Lung microvascular endothelial cell (primary cell): ENCODE measurements at regions not wholly inside any gene's neighbourhood (a gene's known extent, or its start where the extent isn't known, plus 50 kb on each side); places are given as distances from the start of the nearest gene placed in this dataset.
"Not testable (repeated sequence)": the region's sequence is repeated elsewhere in the genome, so short reads cannot be mapped to it uniquely, and the experiment has no call there.

ENCODE experiments used
- DNase-seq, 2 donors: peaks; one replicate each; pipeline versions ENCODE4 v3.0.0 to v3.0.0-alpha.2; 2010; ENCODE audit warnings: low read depth in 2 of 2

GRCh38 chr13:21228738-21229137 lies 52.3 kb downstream of the MRPL57 start:
- no peak for DNase-seq

GRCh38 chr13:21229241-21230024 lies 53.0 kb downstream of the MRPL57 start:
- DNase-seq, result no peak

GRCh38 chr13:21230516-21230915 lies 54.1 kb downstream of the MRPL57 start:
- no peak for DNase-seq

GRCh38 chr13:21231426-21231940 lies 55.0 kb downstream of the MRPL57 start:
- no peak for DNase-seq

- DNase-seq, result no peak
Observed at GRCh38 chr13:21232196-21232595, 55.7 kb downstream of the MRPL57 start.

- DNase-seq, result no peak
Observed at GRCh38 chr13:21232599-21232998, 56.1 kb downstream of the MRPL57 start.

- no peak for DNase-seq
Observed at GRCh38 chr13:21233086-21233485, 56.6 kb downstream of the MRPL57 start.

GRCh38 chr13:21234526-21234925 lies 58.1 kb downstream of the MRPL57 start:
- DNase-seq, result no peak

- DNase-seq, result no peak
Observed at GRCh38 chr13:21235174-21235573, 58.7 kb downstream of the MRPL57 start.

GRCh38 chr13:21237081-21237480 lies 60.6 kb downstream of the MRPL57 start:
- DNase-seq, result no peak

GRCh38 chr13:21238267-21238666 lies 61.8 kb downstream of the MRPL57 start:
- DNase-seq, result no peak

- DNase-seq, result peak in 1 of 2 donors; percentile 52
Observed at GRCh38 chr13:21240586-21240985, 64.1 kb downstream of the MRPL57 start.

- DNase-seq, result peak in 1 of 2 donors; percentile 31
Observed at GRCh38 chr13:21242236-21242635, 65.8 kb downstream of the MRPL57 start.

GRCh38 chr13:21243045-21243897 lies 66.8 kb downstream of the MRPL57 start:
- no peak for DNase-seq

GRCh38 chr13:21243898-21244184 lies 67.4 kb downstream of the MRPL57 start:
- not testable (repeated sequence) for DNase-seq

- no peak for DNase-seq
Observed at GRCh38 chr13:21246761-21247452, 70.4 kb downstream of the MRPL57 start.

GRCh38 chr13:21256351-21256761 lies 79.9 kb downstream of the MRPL57 start:
- no peak for DNase-seq

GRCh38 chr13:21256891-21257290 lies 80.4 kb downstream of the MRPL57 start:
- DNase-seq, result peak in 1 of 2 donors; percentile 83

- no peak for DNase-seq
Observed at GRCh38 chr13:21259571-21260455, 83.4 kb downstream of the MRPL57 start.

GRCh38 chr13:21260561-21261290 lies 84.3 kb downstream of the MRPL57 start:
- not testable (repeated sequence) for DNase-seq
